ENCODE measurements at regions not wholly inside any gene's neighbourhood (a gene's known extent, or its start where the extent isn't known, plus 50 kb on each side); places are given as distances from the start of the nearest gene placed in this dataset.

DNA sequence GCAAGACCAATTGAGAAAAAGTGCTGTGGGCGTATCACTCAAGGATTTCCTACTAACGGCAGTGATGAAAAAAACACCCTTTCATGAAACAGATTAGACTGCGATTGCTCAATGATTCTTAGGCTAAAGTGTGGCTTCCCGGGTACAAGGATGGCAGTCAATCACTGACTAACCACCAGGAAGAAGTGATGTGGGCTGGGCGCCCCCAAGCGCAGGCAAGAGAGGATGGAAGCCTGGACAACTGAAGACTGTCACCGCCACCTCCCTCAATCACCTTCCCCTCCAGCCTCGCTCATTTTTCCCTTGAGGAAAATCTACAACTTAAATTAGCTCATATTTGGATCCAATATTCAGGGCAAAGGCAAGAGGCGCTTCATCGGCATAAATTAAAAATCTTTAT is 707.2 kb downstream of the MTRR start:
- intact Hi-C loops (cut with micrococcal nuclease) = no loop called here
- no peak overlapping the region for H3K4me3 ChIP-seq (replicated peaks in 1 of 3; ENCODE audit: insufficient read depth in 1 of 3, low read depth in 1 of 3, low read length in 3 of 3)
- no peaks in the 10 kb centered on the region for H3K9me3 ChIP-seq (replicated peaks; ENCODE audit: control insufficient read depth, insufficient read depth, low read length)
- H3K79me2 ChIP-seq (ENCODE audit: control insufficient read depth, insufficient read depth, low read length) = no peaks in the 10 kb centered on the region
- FAIRE-seq = no peak
- no peak overlapping the region for H3K9ac ChIP-seq (replicated peaks; ENCODE audit: extremely low read depth, insufficient read depth, low read length)
- TF ChIP-seq EZH2 (IDR thresholded peaks at IDR 0.05; ENCODE audit: borderline replicate concordance, low read depth, low read length, severe bottlenecking) (no peak), MYC (IDR thresholded peaks at IDR 0.05; ENCODE audit: low read depth, low read length) (no peak), POLR2AphosphoS5 (IDR thresholded peaks at IDR 0.05; ENCODE audit: insufficient read depth, low read depth, low read length) (no peak), POLR2A (IDR thresholded peaks at IDR 0.05; ENCODE audit: low read depth, low read length) (no peak), FOS (IDR thresholded peaks at IDR 0.05; ENCODE audit: borderline replicate concordance, insufficient read depth, low read length) (no peak), JUN (IDR thresholded peaks at IDR 0.05; ENCODE audit: borderline replicate concordance, insufficient read depth, insufficient read length, low read depth) (no peak), GATA2 (IDR thresholded peaks at IDR 0.05; ENCODE audit: insufficient read depth, insufficient read length, low read depth, low read length) (no peak)
- TF ChIP-seq, protein P1, sequence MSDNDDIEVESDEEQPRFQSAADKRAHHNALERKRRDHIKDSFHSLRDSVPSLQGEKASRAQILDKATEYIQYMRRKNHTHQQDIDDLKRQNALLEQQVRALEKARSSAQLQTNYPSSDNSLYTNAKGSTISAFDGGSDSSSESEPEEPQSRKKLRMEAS (IDR thresholded peaks at IDR 0.05; ENCODE audit: insufficient read depth, insufficient read length) = no peak
- TF ChIP-seq, protein P2, sequence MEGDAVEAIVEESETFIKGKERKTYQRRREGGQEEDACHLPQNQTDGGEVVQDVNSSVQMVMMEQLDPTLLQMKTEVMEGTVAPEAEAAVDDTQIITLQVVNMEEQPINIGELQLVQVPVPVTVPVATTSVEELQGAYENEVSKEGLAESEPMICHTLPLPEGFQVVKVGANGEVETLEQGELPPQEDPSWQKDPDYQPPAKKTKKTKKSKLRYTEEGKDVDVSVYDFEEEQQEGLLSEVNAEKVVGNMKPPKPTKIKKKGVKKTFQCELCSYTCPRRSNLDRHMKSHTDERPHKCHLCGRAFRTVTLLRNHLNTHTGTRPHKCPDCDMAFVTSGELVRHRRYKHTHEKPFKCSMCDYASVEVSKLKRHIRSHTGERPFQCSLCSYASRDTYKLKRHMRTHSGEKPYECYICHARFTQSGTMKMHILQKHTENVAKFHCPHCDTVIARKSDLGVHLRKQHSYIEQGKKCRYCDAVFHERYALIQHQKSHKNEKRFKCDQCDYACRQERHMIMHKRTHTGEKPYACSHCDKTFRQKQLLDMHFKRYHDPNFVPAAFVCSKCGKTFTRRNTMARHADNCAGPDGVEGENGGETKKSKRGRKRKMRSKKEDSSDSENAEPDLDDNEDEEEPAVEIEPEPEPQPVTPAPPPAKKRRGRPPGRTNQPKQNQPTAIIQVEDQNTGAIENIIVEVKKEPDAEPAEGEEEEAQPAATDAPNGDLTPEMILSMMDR (IDR thresholded peaks at IDR 0.05; ENCODE audit: extremely low read depth in 1 of 2, insufficient read depth in 1 of 2, low read depth in 1 of 2, low read length in 2 of 2) = no peak
- H3K27ac ChIP-seq (ENCODE audit: insufficient read depth, low read depth, low read length) = no peak overlapping the region
- no peaks in the 10 kb centered on the region for H3K36me3 ChIP-seq (ENCODE audit: control insufficient read depth in 2 of 2, extremely low read depth in 1 of 2, insufficient read depth in 2 of 2, low read length in 2 of 2)
- H2AFZ ChIP-seq (ENCODE audit: low read depth, low read length) = no peak overlapping the region
- ChIA-PET POLR2A (no interaction called here), CTCF (no interaction called here)
- BruUV-seq (replicated peaks) = no TSS peak
- DNase-seq (ENCODE audit: low read depth, low spot score) = no peak
- H3K27me3 ChIP-seq (ENCODE audit: control insufficient read depth in 2 of 2, insufficient read depth in 2 of 2, low read length in 2 of 2) = no peaks in the 10 kb centered on the region
- no peaks in the 10 kb centered on the region for H3K4me1 ChIP-seq (ENCODE audit: control insufficient read depth, extremely low read depth, insufficient read depth, low read length)
- no peak overlapping the region for H3K4me2 ChIP-seq (ENCODE audit: insufficient read depth, low read length)
- dilution Hi-C loops (cut with MboI; ENCODE audit: extremely low pct_ligation_motif_present, low sequenced_read_pairs) = no loop called here
- no peaks in the 10 kb centered on the region for H3K9me1 ChIP-seq (replicated peaks; ENCODE audit: control insufficient read depth, extremely low read depth, insufficient read depth, low read length)
- no peaks in the 10 kb centered on the region for H4K20me1 ChIP-seq (replicated peaks; ENCODE audit: control insufficient read depth, extremely low read depth, insufficient read depth, low read length)

Measured in endothelial cell of umbilical vein (primary cell).